ENCODE measurements at regions not wholly inside any gene's neighbourhood (a gene's known extent, or its start where the extent isn't known, plus 50 kb on each side); places are given as distances from the start of the nearest gene placed in this dataset.

- no peak for DNase-seq
- TF ChIP-seq POLR2A (IDR thresholded peaks at IDR 0.05) (no peak), CTCF (IDR thresholded peaks at IDR 0.05) (no peak)
- no peaks in the 10 kb centered on the region for H3K4me1 ChIP-seq
- H3K9me3 ChIP-seq = no peaks in the 10 kb centered on the region
- no peaks in the 10 kb centered on the region for H3K27me3 ChIP-seq
- no peaks in the 10 kb centered on the region for H3K36me3 ChIP-seq
- no peak overlapping the region for H3K27ac ChIP-seq
- no peak overlapping the region for H3K4me3 ChIP-seq
Observed at GRCh38 chr11:42536611-42537360, 775.0 kb upstream of the API5 start.

GRCh38 chr11:42542336-42542735 lies 769.5 kb upstream of the API5 start:
- TF ChIP-seq POLR2A (IDR thresholded peaks at IDR 0.05) = no peak
- no peak for TF ChIP-seq CTCF (IDR thresholded peaks at IDR 0.05)
- no peaks in the 10 kb centered on the region for H3K27me3 ChIP-seq
- H3K36me3 ChIP-seq = no peaks in the 10 kb centered on the region
- no peak for DNase-seq
- no peaks in the 10 kb centered on the region for H3K4me1 ChIP-seq
- no peak overlapping the region for H3K27ac ChIP-seq
- no peak overlapping the region for H3K4me3 ChIP-seq
- no peaks in the 10 kb centered on the region for H3K9me3 ChIP-seq

GRCh38 chr11:42543844-42544419 lies 767.9 kb upstream of the API5 start:
- Histone ChIP-seq H3K36me3 (no peaks in the 10 kb centered on the region), H3K4me3 (no peak overlapping the region), H3K27me3 (no peaks in the 10 kb centered on the region), H3K4me1 (no peaks in the 10 kb centered on the region), H3K27ac (no peak overlapping the region), H3K9me3 (no peaks in the 10 kb centered on the region)
- DNase-seq = no peak
- TF ChIP-seq POLR2A (IDR thresholded peaks at IDR 0.05) (no peak), CTCF (IDR thresholded peaks at IDR 0.05) (no peak)

GRCh38 chr11:42544726-42545125 lies 767.1 kb upstream of the API5 start:
- no peak for TF ChIP-seq POLR2A (IDR thresholded peaks at IDR 0.05)
- TF ChIP-seq CTCF (IDR thresholded peaks at IDR 0.05) = no peak
- no peaks in the 10 kb centered on the region for H3K9me3 ChIP-seq

GRCh38 chr11:42545954-42546353 lies 765.8 kb upstream of the API5 start:
- Histone ChIP-seq H3K27ac (no peak overlapping the region), H3K4me3 (no peak overlapping the region), H3K27me3 (no peaks in the 10 kb centered on the region), H3K36me3 (no peaks in the 10 kb centered on the region), H3K9me3 (no peaks in the 10 kb centered on the region), H3K4me1 (no peaks in the 10 kb centered on the region)
- TF ChIP-seq POLR2A (IDR thresholded peaks at IDR 0.05) = no peak
- no peak for DNase-seq

More at GRCh38 chr11:42544726-42545125, 767.1 kb upstream of the API5 start:
- Histone ChIP-seq H3K27ac (no peak overlapping the region), H3K4me1 (no peaks in the 10 kb centered on the region), H3K27me3 (no peaks in the 10 kb centered on the region), H3K4me3 (no peak overlapping the region), H3K36me3 (no peaks in the 10 kb centered on the region)
- DNase-seq = no peak

- no peaks in the 10 kb centered on the region for H3K27me3 ChIP-seq
- no peak overlapping the region for H3K4me3 ChIP-seq
- no peaks in the 10 kb centered on the region for H3K36me3 ChIP-seq
- no peak for DNase-seq
- TF ChIP-seq CTCF (IDR thresholded peaks at IDR 0.05) (no peak), POLR2A (IDR thresholded peaks at IDR 0.05) (no peak)
- no peak overlapping the region for H3K27ac ChIP-seq
- H3K9me3 ChIP-seq = no peaks in the 10 kb centered on the region
- H3K4me1 ChIP-seq = no peaks in the 10 kb centered on the region
Observed at GRCh38 chr11:42552786-42553185, 759.0 kb upstream of the API5 start.

Measured in Peyer's patch (tissue), 4 donors.